ENCODE measurements at regions not wholly inside any gene's neighbourhood (a gene's known extent, or its start where the extent isn't known, plus 50 kb on each side); places are given as distances from the start of the nearest gene placed in this dataset.
"Not testable (repeated sequence)": the region's sequence is repeated elsewhere in the genome, so short reads cannot be mapped to it uniquely, and the experiment has no call there.

GRCh38 chr4:59727745-59728144 is 1472.4 kb upstream of the ADGRL3 start:
- DNase-seq (ENCODE audit: low spot score): no peak

- DNase-seq (ENCODE audit: low spot score): no peak
Measured at GRCh38 chr4:59728496-59728895, 1471.6 kb upstream of the ADGRL3 start.

- DNase-seq (ENCODE audit: low spot score): no peak
Measured at GRCh38 chr4:59729321-59729720, 1470.8 kb upstream of the ADGRL3 start.

DNA sequence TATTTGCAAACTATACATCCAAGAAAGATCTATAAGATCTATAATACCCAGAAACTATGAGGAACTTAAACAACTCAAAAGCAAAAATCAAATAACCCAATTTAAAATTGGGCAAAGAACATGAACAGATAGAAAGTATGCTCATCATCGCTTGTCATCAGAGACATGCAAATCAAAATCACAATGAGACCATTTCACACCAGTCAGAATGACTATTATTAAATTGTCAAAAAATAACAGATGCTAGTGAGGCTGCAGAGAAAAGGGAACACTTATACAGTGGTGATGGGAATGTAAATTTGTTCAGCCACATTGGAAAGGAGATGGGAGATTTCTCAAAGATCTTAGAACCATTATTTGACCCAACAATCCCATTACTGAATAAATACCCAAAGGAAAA is 1451.7 kb upstream of the ADGRL3 start:
- DNase-seq (ENCODE audit: low spot score): no peak

GRCh38 chr4:59759082-59759825 is 1440.9 kb upstream of the ADGRL3 start:
- no peak for DNase-seq (ENCODE audit: low spot score)

DNA sequence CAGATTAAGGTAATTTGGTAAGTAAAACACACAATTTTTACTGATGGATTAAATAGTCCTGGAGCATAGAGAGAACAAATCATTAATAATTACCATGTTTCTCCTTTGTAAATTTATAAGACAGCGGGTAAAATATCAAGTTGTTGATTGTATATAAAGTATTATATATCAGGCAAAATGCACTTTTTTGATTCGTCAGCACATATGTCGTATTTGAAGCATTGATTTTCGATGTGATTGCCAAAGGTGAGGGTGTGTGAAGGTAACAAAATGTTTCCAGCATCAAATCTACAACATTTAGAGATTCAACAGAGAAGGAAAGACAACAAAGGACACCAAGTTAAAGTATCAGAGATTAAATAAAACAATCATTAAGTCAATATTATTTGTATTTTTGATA is 1437.8 kb upstream of the ADGRL3 start:
- no peak for DNase-seq (ENCODE audit: low spot score)

- DNase-seq (ENCODE audit: low spot score): no peak
Measured at GRCh38 chr4:59770601-59771264, 1429.4 kb upstream of the ADGRL3 start.

DNA sequence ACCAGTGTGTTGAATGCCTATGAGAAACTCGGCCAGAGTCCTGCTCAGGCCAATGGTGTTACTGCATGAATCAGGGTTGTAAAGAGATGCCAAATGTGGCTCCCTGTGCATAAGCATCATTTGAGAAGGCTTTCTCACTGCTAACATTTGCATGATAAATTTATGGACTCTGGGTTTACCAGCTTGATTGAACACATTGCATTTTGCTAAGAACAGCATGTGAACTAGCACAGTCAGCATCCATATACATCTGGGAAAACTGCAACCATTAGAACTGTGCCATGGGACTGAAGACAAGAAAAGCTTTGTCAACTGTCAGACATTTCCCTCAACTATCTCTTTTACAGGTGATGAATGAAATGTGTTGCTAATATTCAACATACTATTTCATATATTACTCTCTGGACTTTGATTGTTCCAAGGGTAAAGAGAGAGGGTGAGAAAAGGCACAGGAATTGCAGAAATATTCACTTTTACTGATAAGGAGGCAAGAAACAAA is 1427.4 kb upstream of the ADGRL3 start:
- no peak for DNase-seq (ENCODE audit: low spot score)

GRCh38 chr4:59780271-59780670 is 1419.9 kb upstream of the ADGRL3 start:
- not testable (repeated sequence) for DNase-seq (ENCODE audit: low spot score)

GRCh38 chr4:59805176-59805575 is 1395.0 kb upstream of the ADGRL3 start:
- no peak for DNase-seq (ENCODE audit: low spot score)

DNA sequence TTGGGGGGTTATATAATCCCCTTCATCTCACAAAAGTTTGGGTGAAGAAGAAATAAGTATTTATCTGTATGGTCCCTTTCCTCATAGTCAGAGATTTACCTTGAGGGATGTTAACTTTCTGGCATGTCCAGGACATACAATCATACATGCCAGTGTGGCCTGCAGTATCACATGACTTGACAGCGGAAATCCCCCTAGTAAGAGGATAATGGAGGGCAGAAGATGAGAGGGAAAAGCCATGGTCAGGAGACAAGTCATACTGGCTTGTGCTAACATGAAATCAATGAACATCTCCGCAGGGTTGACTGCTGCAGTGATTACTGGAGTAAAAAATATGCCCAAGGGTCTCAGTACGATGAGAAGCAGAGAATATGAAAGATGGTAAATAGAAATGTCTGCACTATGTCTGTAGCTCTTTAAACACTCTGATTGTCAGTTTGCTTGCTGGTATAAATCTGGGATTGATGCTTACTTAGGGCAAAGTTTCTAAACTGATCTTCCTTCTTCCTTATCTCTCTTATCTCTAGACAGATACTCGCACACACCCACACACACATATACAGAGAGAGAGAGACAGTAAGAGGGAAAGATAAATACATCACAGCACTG is 1385.6 kb upstream of the ADGRL3 start:
- DNase-seq (ENCODE audit: low spot score): no peak

GRCh38 chr4:59818656-59819055 is 1381.5 kb upstream of the ADGRL3 start:
- DNase-seq (ENCODE audit: low spot score): no peak

DNA sequence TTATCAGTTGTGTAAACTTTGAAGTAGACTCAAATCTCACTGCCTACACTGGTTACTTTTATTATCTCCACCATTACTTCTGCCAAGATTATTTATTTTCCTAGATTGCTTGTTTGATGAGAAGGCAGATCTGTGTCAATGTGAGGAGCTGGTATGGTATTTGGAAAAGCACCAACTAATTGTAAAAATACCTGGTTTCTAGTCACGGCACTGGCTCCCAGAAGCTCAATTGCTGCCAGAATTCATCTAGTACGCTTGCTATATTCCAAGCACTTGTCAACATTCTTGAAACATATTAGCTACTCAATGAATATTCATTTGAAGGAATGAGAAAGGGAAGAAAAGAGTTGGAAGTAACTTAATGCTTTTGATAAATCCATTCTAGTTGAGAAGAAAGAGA is 1376.8 kb upstream of the ADGRL3 start:
- DNase-seq (ENCODE audit: low spot score): no peak

GRCh38 chr4:59825104-59825503 is 1375.0 kb upstream of the ADGRL3 start:
- DNase-seq (ENCODE audit: low spot score): no peak

GRCh38 chr4:59831746-59832145 is 1368.4 kb upstream of the ADGRL3 start:
- DNase-seq (ENCODE audit: low spot score): no peak

DNA sequence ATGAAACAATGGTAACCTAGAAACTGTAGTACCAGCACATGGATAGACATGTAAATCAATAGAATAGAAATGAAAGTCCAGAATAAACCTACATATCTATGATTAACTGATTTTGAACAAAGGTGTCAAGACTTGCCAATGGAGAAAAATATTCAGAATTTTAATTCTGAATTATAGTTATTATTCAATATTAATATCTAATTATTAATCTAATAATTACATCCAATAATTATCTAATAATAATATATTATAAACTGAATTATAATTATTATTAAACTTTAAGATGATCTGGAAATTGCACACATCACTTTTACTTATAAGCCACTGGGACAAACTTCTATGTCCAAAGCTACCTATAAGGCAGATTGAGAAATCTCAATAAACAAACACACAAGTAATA is 1365.2 kb upstream of the ADGRL3 start:
- no peak for DNase-seq (ENCODE audit: low spot score)

DNA sequence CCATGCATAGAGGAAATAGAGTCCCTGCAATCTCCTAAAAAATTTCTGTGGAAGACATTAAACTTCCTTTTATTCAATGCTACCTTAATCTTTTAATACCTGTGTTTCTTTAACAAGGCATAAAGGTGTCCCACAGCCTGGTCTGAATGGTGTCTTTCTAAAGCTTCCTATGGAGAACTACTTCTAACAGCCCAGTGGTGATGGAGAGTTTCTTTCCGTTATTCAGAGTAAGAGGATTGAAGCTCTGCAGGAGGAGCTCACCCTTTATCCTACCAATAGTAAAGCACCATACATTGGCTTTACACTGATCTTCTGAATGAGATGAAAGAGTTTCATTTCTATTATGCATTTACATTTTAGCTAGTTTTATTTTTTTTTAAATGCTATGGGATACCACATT is 1362.4 kb upstream of the ADGRL3 start:
- DNase-seq (ENCODE audit: low spot score): no peak

DNA sequence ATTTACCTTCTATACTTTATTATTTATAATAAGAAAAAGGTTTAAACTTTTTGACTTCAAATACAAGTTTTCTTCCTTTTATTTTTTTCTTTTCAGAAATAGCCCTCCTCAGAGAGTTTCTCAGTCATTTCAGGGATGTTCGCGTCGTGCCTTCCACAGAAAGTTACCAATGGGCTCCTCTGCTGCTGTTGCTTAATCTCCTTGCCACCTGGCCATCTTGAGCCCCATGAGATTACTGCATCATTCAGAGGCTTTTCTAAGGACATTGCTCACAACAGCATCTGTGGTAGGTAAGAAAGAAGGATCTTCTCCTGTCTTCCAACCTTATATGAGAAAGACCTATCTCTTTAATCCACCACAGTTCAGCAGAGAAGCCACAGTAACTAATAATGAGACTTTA is 1361.9 kb upstream of the ADGRL3 start:
- no peak for DNase-seq (ENCODE audit: low spot score)

DNA sequence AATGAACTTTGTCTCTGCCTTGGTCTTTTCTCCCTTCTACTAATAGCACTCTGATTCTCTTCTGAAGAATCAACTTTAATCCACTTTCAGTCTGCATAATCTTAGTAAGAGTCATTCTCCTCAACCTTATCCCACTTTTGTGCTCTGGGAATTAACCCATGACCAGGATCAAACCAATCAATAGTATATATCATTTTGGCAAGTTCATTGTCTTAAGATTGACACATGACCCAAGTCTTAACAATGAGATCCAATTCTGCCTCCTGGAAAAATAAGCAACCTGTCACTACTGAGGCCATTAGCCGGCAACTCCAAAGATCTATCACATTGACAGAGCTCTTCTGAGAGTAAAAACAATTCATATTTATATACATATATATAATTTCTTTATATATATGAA is 1358.4 kb upstream of the ADGRL3 start:
- no peak for DNase-seq (ENCODE audit: low spot score)

DNA sequence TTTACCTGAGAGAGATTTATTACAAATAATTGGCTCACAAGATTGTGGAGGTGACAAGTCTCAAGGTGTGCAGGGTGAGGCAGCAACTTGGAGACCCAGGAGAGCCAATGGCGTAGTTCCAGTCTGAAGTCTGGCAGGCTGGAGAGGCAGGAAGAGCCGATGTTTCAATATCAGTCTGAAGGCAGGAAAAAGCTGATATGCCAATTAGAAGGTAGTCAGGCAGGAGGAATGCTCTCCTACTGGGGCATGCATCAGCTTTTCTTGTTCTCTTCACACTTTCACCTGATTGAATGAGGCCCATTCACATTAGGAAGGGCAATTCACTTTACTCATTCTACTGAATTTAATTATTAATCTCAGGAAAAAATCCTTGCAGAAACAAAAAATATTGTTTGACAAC is 1351.7 kb upstream of the ADGRL3 start:
- no peak for DNase-seq (ENCODE audit: low spot score)

- no peak for DNase-seq (ENCODE audit: low spot score)
Measured at GRCh38 chr4:59855630-59856352, 1344.3 kb upstream of the ADGRL3 start.

DNA sequence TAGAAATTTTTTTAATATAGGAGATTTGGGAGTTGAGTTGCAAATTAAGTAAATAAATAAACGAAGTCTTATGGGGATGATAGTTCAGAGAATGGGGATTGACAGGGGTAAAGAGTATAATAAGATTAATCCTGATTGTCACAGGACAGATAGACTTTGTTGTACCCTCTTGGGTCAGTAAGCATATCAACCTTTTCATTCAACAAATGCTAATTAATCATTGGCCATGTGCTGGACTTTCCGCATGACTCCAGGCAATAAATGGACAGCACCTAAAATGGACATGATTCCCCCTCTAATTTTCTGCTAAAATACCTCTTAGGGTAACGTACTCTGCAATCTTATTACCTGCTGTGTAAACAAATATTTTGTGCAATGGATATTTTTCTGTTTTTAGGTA is 1331.1 kb upstream of the ADGRL3 start:
- no peak for DNase-seq (ENCODE audit: low spot score)

- DNase-seq (ENCODE audit: low spot score): no peak
Measured at GRCh38 chr4:59869559-59869958, 1330.6 kb upstream of the ADGRL3 start.
